Stimulated activated CD4-positive, alpha-beta T cell treated with anti-CD3 and anti-CD28 coated beads, Interleukin-1b, Interleukin-23, amount 100 ng/mL, for 4 hours (primary cell): ENCODE measurements at regions not wholly inside any gene's neighbourhood (a gene's known extent, or its start where the extent isn't known, plus 50 kb on each side); places are given as distances from the start of the nearest gene placed in this dataset.
"Not testable (repeated sequence)": the region's sequence is repeated elsewhere in the genome, so short reads cannot be mapped to it uniquely, and the experiment has no call there.

Experiments
- DNase-seq, 2 donors: peaks; one replicate each; pipeline ENCODE4 v3.0.0-alpha.2; 2020; ENCODE audit warnings: low read depth in 2 of 2

- no peak for DNase-seq
Measured at GRCh38 chr1:157325220-157325619, 187.0 kb upstream of the ETV3 start.

DNA sequence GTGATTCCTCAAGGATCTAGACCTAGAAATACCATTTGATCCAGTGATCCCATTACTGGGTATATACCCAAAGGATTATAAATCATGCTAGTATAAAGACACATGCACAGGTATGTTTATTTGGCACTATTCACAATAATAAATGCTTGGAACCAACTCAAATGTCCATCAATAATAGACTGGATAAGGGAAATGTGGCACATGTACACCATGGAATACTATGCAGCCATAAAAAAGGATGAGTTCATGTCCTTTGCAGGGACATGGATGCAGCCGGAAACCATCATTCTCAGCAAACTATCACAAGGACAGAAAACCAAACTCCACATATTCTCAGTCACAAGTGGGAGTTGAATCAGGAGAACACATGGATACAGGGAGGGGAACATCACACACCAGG is 183.8 kb upstream of the ETV3 start:
- not testable (repeated sequence) for DNase-seq

DNA sequence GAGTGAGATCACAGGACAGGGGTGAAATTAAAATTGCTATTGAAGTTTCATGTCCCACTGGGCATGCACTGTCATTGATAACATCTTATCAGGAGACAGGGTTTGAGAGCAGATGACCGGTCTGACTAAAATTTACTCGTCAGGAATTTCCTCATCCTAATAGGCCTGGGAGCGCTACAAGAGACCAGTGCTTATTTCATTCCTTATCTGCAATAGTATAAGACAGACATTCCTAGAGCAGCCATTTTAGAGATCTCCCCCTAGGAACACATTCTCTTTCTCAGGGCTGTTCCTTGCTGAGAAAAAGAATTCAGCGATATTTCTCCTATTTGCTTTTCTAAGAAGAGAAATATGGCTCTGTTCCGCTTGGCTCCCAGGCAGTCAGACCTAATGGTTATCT is 181.4 kb upstream of the ETV3 start:
- DNase-seq = no peak

DNA sequence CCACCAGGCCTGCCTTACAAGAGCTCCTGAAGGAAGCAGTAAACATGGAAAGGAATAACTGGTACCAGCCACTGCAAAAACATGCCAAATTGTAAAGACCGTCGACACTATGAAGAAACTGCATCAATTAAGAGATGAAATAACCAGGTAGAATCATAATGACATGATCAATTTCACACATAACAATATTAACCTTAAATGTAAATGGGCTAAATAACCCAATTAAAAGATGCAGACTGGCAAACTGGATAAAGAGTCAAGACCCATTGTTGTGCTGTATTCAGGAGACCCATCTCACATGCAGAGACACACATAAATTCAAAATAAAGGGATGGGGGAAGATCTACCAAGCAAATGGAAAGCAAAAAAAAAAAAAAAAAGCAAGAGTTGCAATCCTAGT is 179.0 kb upstream of the ETV3 start:
- DNase-seq = not testable (repeated sequence)

- no peak for DNase-seq
Measured at GRCh38 chr1:157315544-157315943, 177.3 kb upstream of the ETV3 start.

- DNase-seq = no peak
Measured at GRCh38 chr1:157314408-157314807, 176.2 kb upstream of the ETV3 start.

DNA sequence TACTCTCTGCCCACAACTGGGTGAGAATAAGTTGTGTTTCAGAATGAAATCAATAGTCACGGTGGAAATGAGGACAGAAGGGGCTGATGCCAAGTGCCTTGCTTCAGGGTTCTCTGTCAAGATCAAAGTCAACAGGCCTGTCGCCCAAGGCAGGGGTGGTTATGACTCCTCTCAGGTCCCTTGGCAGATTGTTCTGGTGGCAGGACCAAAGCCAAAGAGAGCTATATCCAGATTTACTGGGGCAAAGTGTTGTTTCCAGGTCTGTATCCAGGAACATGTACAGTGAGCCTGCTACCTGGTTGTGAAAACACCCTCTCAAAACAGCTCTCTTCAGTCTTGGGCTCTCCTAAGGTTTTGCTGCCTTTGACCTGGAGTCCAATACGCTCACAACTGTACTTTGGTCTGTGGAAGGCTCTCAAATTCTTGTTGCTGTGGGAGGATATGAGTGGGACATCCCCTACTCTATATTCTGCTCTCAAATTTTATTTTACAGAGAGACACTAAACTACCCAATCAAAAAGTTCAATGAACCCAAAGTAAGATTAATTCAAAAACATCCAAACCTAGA is 175.1 kb upstream of the ETV3 start:
- no peak for DNase-seq

DNA sequence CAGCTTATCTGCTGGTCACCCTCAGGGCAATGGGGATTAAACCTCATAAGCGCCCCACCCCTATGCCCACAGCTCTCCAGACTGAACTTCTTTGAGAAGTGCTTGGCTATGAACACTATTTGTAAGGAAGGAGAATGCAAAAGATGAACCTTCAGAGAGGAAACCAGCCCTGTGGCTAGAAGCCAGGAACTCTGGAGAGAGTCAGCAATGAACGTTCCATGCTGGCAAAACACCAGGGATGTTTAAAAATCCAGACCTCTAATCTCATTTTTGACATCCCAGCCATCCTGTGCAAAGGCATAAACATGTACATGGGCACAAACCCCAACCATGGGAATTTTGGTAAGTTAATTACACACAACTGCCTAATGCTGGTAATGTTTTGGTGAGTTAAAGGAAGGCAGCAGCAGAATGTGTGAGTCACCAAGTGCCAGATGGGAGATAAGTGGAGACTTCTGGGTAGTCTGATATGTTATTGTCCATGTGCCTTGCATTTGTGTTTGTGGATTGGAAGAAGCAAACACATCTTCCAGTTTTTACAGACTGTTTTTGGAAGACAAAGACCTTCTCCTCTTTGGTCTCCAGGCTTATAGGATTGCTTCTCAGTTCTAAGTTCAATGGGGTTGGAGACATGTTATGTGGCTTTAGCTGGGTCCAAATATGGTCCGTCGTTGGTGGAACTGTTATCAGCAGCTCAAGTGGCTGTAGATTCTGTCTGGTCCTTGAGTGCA is 174.1 kb upstream of the ETV3 start:
- DNase-seq = no peak

DNA sequence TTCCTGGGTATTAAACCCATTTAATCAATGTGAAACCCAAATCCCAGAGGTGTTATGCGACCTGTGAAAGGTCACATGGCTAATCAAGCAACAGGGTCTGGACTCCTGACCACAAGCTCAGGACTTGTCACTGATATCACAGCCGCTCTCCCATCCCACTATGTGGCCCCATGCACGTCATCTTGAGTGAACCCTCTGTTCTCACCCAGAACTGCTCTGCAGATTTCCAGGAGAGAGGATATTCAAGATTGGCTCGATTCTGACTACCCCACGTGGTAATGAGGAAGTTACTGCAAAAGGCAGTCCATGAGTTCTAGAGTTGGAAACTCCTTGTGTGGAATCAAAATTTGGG is 173.5 kb upstream of the ETV3 start:
- no peak for DNase-seq

DNA sequence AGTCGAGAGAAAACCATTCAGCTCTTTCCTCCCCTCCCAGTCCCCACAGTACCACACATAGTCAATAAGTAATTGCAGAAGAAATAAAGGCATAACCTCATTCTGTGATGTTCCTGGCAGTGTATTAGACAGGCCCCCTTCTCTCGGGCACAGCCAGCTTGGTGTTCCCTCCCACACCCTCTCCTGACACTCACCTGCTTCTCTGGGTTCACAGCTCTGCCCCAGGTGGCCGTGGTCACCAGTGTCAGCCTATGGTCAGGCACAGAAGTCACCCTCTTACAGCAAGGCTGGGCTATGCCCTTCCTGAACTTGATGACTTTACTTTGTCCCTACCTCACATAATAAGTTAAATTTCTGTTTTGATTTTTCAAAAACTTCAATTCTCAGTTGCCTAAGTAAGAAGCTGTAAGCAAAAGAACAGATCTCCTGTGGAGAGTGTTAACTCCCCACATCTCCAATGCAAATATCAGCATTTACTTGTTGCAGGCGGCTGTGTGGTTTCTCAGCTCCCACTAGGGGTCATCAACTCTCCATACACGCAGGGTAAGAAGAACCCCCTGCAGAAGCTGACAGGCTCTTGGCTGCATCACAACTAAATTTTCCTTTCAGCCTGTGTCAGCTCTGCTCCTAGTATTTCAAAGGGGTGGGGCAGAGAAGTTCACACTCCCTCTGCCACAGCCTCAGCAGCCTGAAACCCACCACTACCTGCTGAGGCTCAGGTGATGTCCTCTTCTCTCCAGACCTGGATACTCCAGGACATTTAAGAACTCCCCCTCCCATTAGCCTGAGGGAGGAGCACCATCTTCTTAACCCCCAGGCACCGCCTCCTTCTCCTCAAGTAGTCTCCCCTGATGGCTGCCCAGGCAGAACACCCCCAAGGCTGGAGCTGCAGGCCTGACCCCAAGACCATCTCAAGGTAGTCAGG is 172.9 kb upstream of the ETV3 start:
- DNase-seq = not testable (repeated sequence)

DNA sequence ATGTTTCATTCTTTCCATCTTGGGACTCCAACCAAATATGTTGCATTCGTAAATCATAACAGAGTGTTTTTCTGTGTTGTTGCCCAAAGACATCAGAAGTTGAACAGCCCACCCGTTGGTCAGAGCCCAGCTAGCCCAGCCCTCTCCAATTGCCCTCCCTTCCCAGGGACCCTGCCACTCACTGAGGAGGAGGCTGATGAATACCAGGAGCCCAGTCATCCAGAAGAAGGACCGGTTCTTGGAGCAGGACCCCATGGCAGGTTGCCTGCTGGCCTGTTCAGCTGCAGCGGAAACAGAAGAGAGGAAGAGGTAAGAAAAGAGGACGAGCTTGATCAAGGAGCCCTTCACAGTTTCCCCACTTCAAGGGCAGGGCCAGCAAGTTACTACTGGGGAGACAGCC is 172.2 kb upstream of the ETV3 start:
- no peak for DNase-seq

- DNase-seq = no peak
Measured at GRCh38 chr1:157307491-157307890, 169.3 kb upstream of the ETV3 start.

GRCh38 chr1:157306896-157307295 is 168.7 kb upstream of the ETV3 start:
- no peak for DNase-seq

DNA sequence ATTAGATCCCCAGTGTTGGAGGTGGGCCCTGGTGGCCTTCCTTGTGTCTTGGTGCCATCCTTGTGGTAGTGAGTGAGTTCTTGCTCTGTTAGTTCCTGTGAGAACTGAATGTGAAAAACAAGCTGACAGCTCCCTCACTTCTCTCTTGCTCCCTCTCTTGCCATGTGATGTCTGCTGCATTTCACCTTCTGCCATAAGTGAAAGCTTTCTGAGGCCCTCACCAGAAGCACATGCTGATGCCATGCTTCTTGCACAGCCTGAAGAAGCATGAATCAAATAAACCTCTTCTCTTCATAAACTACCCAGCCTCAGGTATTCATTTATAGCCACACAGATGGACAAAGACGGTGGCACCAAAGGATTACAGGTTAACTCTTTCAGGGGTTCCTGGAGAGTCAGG is 166.1 kb upstream of the ETV3 start:
- no peak for DNase-seq

GRCh38 chr1:157302724-157303123 is 164.5 kb upstream of the ETV3 start:
- DNase-seq = no peak

DNA sequence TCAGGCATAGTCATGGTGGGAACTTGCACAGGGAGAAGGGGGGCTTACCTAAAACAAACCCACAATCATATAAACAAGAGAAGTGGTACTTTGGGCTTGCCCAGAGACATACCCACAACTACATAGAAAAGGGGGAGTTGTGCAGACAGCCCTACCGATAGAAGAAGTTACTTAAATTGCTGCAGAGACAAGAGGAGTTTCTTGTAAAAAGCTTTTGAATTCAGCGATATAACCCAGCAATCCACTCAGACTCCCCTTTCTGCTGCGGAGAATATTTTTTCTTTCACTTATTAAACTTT is 164.0 kb upstream of the ETV3 start:
- no peak for DNase-seq

DNA sequence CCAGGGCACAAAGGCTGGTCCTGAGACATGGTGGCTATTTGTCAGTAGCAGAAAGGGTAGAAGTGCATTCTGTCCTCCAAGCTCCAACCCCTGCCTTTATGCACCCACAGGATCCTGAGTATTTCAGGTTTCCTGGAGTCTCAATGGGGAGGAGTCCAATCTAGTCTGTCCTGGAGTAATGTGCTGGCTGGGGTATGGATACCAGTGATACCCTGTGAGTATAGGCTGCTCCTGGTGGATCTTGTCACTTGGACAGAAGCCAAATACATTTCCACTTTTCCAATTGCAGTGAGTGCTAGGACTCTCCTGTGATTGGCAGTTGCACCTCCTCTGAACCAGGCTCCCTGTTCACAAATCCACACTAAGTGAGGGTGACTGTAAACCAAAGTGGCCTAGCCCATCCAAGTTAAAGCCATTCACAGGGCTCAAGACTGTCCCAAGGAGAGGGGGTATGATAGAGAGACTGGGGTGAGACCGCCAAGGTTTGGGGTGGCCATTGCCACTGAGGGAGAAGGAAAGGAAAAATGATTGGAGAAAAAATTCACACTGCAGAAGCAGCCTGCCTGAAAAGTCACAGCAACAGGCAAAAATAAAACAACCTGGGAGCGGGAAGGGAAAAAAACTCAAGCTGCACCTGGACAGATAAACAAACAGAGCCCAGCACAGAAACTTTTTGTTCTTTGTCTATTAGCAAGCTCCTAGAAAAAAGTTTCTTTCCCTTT is 163.4 kb upstream of the ETV3 start:
- no peak for DNase-seq

GRCh38 chr1:157294387-157295145 is 156.4 kb upstream of the ETV3 start:
- not testable (repeated sequence) for DNase-seq

DNA sequence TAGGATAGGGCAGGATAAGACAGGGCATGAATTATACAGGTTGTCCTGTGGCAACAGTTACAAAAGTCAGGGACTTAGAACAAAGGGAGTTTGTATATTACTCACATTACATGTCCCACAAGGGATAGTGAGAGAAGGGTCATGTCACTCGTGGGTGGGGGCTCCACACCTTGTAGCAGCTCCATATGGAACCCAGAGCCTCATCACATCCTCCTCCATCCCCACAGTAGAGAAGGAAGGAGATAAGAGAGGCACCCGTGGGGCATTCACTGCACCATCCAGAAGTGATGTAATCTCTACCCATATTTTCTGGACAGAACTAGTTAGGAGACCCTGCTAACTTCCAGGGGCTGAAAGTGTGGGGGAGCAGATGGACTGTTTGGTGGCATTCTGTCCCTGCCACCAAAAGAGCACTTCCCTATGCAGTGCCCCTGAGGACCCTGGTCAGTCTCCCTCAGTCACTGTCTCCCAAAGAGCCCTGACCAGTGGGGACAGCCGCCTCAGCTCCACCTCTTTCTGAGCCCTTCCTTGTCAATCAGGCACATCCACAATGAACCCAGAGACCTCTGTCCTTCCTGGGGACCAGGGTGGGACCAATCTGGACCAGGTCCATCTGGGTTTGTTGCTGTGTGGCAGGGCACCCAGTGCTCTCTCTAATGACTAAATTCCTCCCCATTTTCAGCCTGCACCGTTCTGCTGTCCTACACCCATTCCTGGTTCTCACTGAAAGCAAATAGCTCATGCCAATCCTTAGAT is 154.8 kb upstream of the ETV3 start:
- DNase-seq = no peak

- no peak for DNase-seq
Measured at GRCh38 chr1:157292302-157292701, 154.1 kb upstream of the ETV3 start.

- DNase-seq = no peak
Measured at GRCh38 chr1:157291083-157291482, 152.9 kb upstream of the ETV3 start.
